Caco-2 (cell line): ENCODE measurements at regions not wholly inside any gene's neighbourhood (a gene's known extent, or its start where the extent isn't known, plus 50 kb on each side); places are given as distances from the start of the nearest gene placed in this dataset.

Experiments used
- BruUV-seq: library from RNA; stranded (reverse); fragments of 400-500 nt; replicated peaks from 2 replicates; lab custom pipeline; 2021; lab: Mats Ljungman, UMichigan
- CTCF ChIA-PET: fragments of 300-600 bp; sonication (Branson Sonifier 250); formaldehyde crosslinking; loops from one replicate; lab custom pipeline; 2022; ENCODE audit warnings: antibody characterized with exemption; lab: Charles Lee
- POLR2A ChIA-PET: fragments of 300-600 bp; sonication (Branson Sonifier 250); formaldehyde crosslinking; loops from one replicate; lab custom pipeline; 2022; ENCODE audit warnings: antibody characterized with exemption; lab: Charles Lee
- DNase-seq, 2 experiments: peaks; one replicate each; pipeline versions ENCODE4 v3.0.0 to v3.0.0-alpha.2; 2020 to 2022
- H3K27me3 ChIP-seq: replicated peaks from 2 replicates; pipeline ENCODE4 v1.6.0; 2011; ENCODE audit warnings: low read length; ENCODE audit not compliant: control insufficient read depth, insufficient read depth
- H3K36me3 ChIP-seq: 2 replicates; pipeline ENCODE4 v1.5.1; 2011; ENCODE audit warnings: low read length; ENCODE audit not compliant: control insufficient read depth, insufficient read depth
- H3K4me1 ChIP-seq: fragments of 250-450 bp; sonication (Bioruptor Pico); 2 replicates; pipeline ENCODE4 v1.5.1; 2020; ENCODE audit warnings: mild to moderate bottlenecking
- H3K4me3 ChIP-seq: 2 replicates; pipeline ENCODE4 v1.5.1; 2011; ENCODE audit warnings: low read depth, mild to moderate bottlenecking, control low read depth, low read length
- H3K9me3 ChIP-seq: fragments of 250-450 bp; sonication (Bioruptor Pico); 2 replicates; pipeline ENCODE4 v1.5.1; 2020; ENCODE audit warnings: mild to moderate bottlenecking, moderate library complexity
- H3K27ac Mint-ChIP-seq: one replicate; pipeline ENCODE4 v1.8.0; 2022; ENCODE audit warnings: mixed read lengths; ENCODE audit not compliant: unreplicated experiment
- H3K27me3 Mint-ChIP-seq: one replicate; pipeline ENCODE4 v1.8.0; 2022; ENCODE audit warnings: mixed read lengths; ENCODE audit not compliant: insufficient read depth, unreplicated experiment
- H3K36me3 Mint-ChIP-seq: one replicate; pipeline ENCODE4 v1.8.0; 2022; ENCODE audit warnings: mild to moderate bottlenecking, mixed read lengths; ENCODE audit not compliant: insufficient read depth, unreplicated experiment
- H3K4me1 Mint-ChIP-seq: one replicate; pipeline ENCODE4 v1.8.0; 2022; ENCODE audit warnings: low read depth, mixed read lengths; ENCODE audit not compliant: unreplicated experiment
- H3K4me3 Mint-ChIP-seq: one replicate; pipeline ENCODE4 v1.8.0; 2022; ENCODE audit warnings: mild to moderate bottlenecking, moderate library complexity, mixed read lengths; ENCODE audit not compliant: unreplicated experiment
- H3K9me3 Mint-ChIP-seq: one replicate; pipeline ENCODE4 v1.8.0; 2022; ENCODE audit warnings: mixed read lengths; ENCODE audit not compliant: unreplicated experiment
- CTCF ChIP-seq, 2 experiments: fragments of 200-600 bp in 1 of 2; IDR thresholded peaks; 1 replicate in 1 of 2; 2 replicates in 1 of 2; pipeline versions ENCODE4 v1.5.1 to v1.8.0; 2011 to 2022; ENCODE audit warnings: antibody characterized with exemption in 1 of 2, control low read depth in 1 of 2, inconsistent platforms in 1 of 2, low read depth in 1 of 2, low read length in 1 of 2, mild to moderate bottlenecking in 1 of 2, moderate library complexity in 1 of 2; ENCODE audit not compliant: insufficient read depth in 1 of 2, severe bottlenecking in 1 of 2, unreplicated experiment in 1 of 2
- intact Hi-C: fragments of 100-400 bp; cut with micrococcal nuclease; formaldehyde crosslinking; loops from one replicate; pipeline ENCODE4 v1.10.0; 2022; ENCODE audit not compliant: unreplicated experiment

GRCh38 chr2:42922790-42923579 is 130.6 kb upstream of the HAAO start:
- no peak for TF ChIP-seq CTCF (IDR thresholded peaks at IDR 0.05; ENCODE audit: insufficient read depth in 1 of 2, low read depth in 1 of 2, low read length in 1 of 2, severe bottlenecking in 1 of 2, unreplicated experiment in 1 of 2)
- no peaks in the 10 kb centered on the region for H3K27me3 ChIP-seq
- intact Hi-C loops = no loop called here
- peak overlapping the region; percentile 56 for H3K27ac Mint-ChIP-seq
- no peaks in the 10 kb centered on the region for H3K9me3 Mint-ChIP-seq
- no peaks in the 10 kb centered on the region for H3K27me3 Mint-ChIP-seq
- no peaks in the 10 kb centered on the region for H3K36me3 ChIP-seq
- peaks cover 59% of the 10 kb centered on the region for H3K4me1 ChIP-seq
- no TSS peak for BruUV-seq
- peak overlapping the region; percentile 4 for H3K4me3 Mint-ChIP-seq
- H3K4me1 Mint-ChIP-seq = peaks cover 49% of the 10 kb centered on the region
- H3K4me3 ChIP-seq = no peak overlapping the region
- no peaks in the 10 kb centered on the region for H3K36me3 Mint-ChIP-seq
- ChIA-PET CTCF (interaction anchor here (0.6 kb wide), 1 partner anchor 601 kb away, joined by 3 read pairs; no protein-coding TSS in a partner anchor), POLR2A (no interaction called here)
- H3K9me3 ChIP-seq = no peaks in the 10 kb centered on the region
- DNase-seq = no peak

DNA sequence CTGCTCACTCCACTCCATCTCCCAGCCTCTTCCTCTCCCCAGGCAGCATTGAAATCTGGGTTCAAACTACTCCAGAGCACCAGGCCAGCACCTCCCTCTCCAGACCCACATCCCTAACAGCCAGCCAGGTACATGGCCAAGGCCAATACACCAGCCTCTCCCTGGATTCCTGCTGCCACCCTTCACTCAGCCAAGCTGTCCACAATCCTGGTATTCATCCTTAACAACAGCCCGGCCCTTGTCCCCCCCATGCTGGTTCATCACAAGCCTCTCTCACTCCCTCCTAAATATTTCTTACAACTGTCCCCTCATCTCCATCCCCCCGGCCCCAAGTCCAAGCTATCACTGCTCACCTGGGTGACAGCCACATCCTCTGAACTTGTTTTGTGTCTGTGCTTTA is 129.9 kb upstream of the HAAO start:
- CTCF ChIA-PET = interaction anchor here (0.6 kb wide), 1 partner anchor 20 kb away, joined by 5 read pairs; no protein-coding TSS in a partner anchor
- Mint-ChIP-seq H3K4me1 (peaks cover 42% of the 10 kb centered on the region), H3K27ac (peak overlapping the region; percentile 56)

GRCh38 chr2:42921721-42922120 is 129.3 kb upstream of the HAAO start:
- H3K36me3 Mint-ChIP-seq = no peaks in the 10 kb centered on the region
- peaks cover 47% of the 10 kb centered on the region for H3K4me1 ChIP-seq
- intact Hi-C loops = no loop called here
- no peaks in the 10 kb centered on the region for H3K27me3 ChIP-seq
- H3K4me3 Mint-ChIP-seq = no peak overlapping the region
- BruUV-seq = no TSS peak
- H3K36me3 ChIP-seq = no peaks in the 10 kb centered on the region
- no peaks in the 10 kb centered on the region for H3K9me3 ChIP-seq
- H3K27ac Mint-ChIP-seq = peak overlapping the region; percentile 56
- H3K27me3 Mint-ChIP-seq = no peaks in the 10 kb centered on the region
- H3K4me3 ChIP-seq = no peak overlapping the region
- no peak for DNase-seq
- no peaks in the 10 kb centered on the region for H3K9me3 Mint-ChIP-seq
- H3K4me1 Mint-ChIP-seq = peaks cover 38% of the 10 kb centered on the region
- CTCF ChIA-PET = interaction anchor here (0.6 kb wide), 1 partner anchor 19 kb away, joined by 5 read pairs; no protein-coding TSS in a partner anchor
- no peak for TF ChIP-seq CTCF (IDR thresholded peaks at IDR 0.05; ENCODE audit: insufficient read depth in 1 of 2, low read depth in 1 of 2, low read length in 1 of 2, severe bottlenecking in 1 of 2, unreplicated experiment in 1 of 2)
- POLR2A ChIA-PET = no interaction called here

More for the DNA sequence above, 129.9 kb upstream of the HAAO start:
- no peak for DNase-seq
- Mint-ChIP-seq H3K9me3 (no peaks in the 10 kb centered on the region), H3K36me3 (no peaks in the 10 kb centered on the region), H3K27me3 (no peaks in the 10 kb centered on the region), H3K4me3 (no peak overlapping the region)
- Histone ChIP-seq H3K4me1 (peaks cover 53% of the 10 kb centered on the region), H3K9me3 (no peaks in the 10 kb centered on the region), H3K36me3 (no peaks in the 10 kb centered on the region), H3K27me3 (no peaks in the 10 kb centered on the region), H3K4me3 (no peak overlapping the region)
- POLR2A ChIA-PET = no interaction called here
- intact Hi-C loops = no loop called here
- TF ChIP-seq CTCF (IDR thresholded peaks at IDR 0.05; ENCODE audit: insufficient read depth in 1 of 2, low read depth in 1 of 2, low read length in 1 of 2, severe bottlenecking in 1 of 2, unreplicated experiment in 1 of 2) = no peak
- no TSS peak for BruUV-seq
